ENCODE measurements at regions not wholly inside any gene's neighbourhood (a gene's known extent, or its start where the extent isn't known, plus 50 kb on each side); places are given as distances from the start of the nearest gene placed in this dataset.

DNA sequence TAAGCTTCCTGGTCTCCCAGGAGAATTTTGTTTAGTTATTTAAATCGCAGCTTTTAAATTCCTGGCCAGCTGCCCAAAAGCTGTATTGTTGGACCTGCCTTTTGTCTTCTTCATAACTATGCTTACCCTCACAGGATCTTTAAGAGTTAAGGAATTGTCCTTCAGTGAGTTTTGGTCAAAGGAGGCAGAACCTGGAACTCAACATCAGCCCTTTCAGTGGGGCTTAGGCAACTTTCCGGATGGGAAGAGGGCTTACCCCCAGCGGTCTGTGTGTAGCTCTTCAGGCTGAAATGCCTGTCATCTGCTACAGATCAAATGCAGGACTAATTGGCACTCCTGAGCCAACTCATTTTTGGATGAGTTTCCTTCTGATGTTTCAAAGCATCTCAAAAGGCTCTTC is 402.6 kb downstream of the SIPA1L2 start:
- Histone ChIP-seq H3K36me3 (no peaks in the 10 kb centered on the region), H3K27ac (no peak overlapping the region), H3K27me3 (no peaks in the 10 kb centered on the region), H3K9me3 (no peaks in the 10 kb centered on the region), H3K4me3 (no peak overlapping the region), H3K4me1 (peaks cover 4% of the 10 kb centered on the region)
- no peak for DNase-seq (ENCODE audit: low spot score in 2 of 2)
- 40% methylated on average over 3 of the region's 3 CpGs for WGBS
- TF ChIP-seq POLR2A (IDR thresholded peaks at IDR 0.05) (no peak), POLR2AphosphoS5 (IDR thresholded peaks at IDR 0.05) (no peak), EP300 (IDR thresholded peaks at IDR 0.05) (no peak)
- TF ChIP-seq, protein P1, sequence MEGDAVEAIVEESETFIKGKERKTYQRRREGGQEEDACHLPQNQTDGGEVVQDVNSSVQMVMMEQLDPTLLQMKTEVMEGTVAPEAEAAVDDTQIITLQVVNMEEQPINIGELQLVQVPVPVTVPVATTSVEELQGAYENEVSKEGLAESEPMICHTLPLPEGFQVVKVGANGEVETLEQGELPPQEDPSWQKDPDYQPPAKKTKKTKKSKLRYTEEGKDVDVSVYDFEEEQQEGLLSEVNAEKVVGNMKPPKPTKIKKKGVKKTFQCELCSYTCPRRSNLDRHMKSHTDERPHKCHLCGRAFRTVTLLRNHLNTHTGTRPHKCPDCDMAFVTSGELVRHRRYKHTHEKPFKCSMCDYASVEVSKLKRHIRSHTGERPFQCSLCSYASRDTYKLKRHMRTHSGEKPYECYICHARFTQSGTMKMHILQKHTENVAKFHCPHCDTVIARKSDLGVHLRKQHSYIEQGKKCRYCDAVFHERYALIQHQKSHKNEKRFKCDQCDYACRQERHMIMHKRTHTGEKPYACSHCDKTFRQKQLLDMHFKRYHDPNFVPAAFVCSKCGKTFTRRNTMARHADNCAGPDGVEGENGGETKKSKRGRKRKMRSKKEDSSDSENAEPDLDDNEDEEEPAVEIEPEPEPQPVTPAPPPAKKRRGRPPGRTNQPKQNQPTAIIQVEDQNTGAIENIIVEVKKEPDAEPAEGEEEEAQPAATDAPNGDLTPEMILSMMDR (IDR thresholded peaks at IDR 0.05): no peak

DNA sequence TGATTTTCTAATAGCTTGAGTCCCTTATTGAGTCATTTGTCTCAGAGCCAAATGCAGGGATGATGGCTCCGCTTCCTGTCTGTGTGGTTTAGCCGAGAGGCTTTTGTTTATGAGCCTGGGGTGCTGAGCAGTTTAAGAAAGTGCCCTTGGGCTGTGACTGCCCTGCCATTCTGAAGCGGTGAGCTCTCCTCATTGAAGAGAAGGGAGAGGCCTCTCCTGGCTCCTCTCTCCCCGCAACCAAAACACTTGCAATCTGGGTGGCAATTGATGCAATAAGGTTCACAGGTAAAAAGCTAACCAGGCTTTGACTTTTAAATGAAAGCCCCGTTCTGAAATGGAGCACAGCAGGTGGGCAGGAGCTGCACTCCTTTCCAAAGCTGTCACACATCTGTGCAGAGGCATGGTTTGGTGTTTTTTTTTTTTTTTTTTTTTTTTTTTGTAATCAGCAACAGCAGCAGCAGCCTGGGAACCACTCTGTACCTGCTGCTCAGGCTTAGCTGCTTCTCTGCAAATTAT is 403.7 kb downstream of the SIPA1L2 start:
- no peaks in the 10 kb centered on the region for H3K36me3 ChIP-seq
- WGBS: 35% methylated on average over 5 of the region's 5 CpGs
- H3K4me1 ChIP-seq: peaks cover 8% of the 10 kb centered on the region
- no peak for DNase-seq (ENCODE audit: low spot score in 2 of 2)
- no peak overlapping the region for H3K4me3 ChIP-seq
- no peak for TF ChIP-seq POLR2A (IDR thresholded peaks at IDR 0.05)
- TF ChIP-seq, protein P1 (IDR thresholded peaks at IDR 0.05): no peak
- no peak for TF ChIP-seq EP300 (IDR thresholded peaks at IDR 0.05)
- TF ChIP-seq POLR2AphosphoS5 (IDR thresholded peaks at IDR 0.05): no peak
- H3K27me3 ChIP-seq: no peaks in the 10 kb centered on the region
- no peaks in the 10 kb centered on the region for H3K9me3 ChIP-seq
- no peak overlapping the region for H3K27ac ChIP-seq

DNA sequence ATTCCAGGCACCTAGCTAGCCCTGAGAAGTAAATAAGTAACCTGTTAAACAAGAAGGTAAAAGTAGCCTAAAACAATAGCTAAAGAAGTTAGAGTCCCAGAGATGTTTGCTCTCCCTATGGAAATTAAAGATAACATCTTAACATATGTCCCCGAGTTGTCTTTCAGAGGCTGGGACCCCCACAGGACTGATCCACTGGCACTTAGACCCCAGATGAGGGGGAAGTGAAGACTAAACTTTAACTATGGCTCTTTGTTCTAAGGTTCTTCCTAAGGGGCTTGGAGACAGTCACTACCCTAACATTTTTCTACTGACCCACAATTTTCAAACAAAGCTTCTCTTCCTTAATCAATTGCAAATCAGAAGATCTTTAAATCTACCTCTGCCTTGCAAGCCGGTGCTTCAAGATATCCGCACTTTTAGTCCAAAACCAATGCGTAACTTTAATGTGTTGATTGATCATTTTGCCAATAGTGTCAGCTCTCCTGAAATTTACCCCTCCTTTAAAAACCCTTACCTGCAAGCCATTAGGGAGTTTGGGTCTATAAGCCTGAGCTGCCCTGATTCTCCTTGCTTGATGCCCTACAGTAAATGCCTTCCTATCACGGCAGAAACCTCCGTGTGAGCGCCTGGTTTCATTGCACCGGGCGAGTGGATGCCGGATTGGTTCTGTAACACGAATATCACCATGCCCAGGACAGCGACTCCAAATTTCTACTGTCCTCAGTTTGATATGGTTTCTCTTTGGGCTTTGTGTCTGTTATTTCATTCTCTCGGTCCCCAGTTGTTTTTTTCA is 404.4 kb downstream of the SIPA1L2 start:
- WGBS: 87% methylated on average over 13 of the region's 13 CpGs

DNA sequence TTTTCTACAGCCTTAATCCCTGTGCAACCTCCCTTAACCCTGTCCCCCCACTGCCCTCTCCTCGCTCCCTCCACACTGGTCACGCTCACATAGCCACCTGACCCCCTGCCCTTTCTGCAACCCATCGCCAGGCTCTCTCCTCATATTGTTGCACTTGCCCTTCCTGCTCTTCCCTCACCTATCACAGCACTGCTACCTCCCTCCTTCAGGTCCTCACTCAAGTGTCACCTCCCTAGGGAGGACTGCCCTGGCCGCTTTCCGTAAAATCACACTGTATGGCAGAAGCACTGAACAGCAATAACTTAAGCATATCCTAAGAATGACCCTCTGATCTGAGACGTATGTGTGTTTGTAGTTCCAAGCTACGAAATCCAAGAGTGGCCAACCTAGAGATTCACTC is 406.0 kb downstream of the SIPA1L2 start:
- H3K27me3 ChIP-seq: no peaks in the 10 kb centered on the region
- H3K4me1 ChIP-seq: peaks cover 15% of the 10 kb centered on the region
- TF ChIP-seq POLR2A (IDR thresholded peaks at IDR 0.05) (no peak), EP300 (IDR thresholded peaks at IDR 0.05) (no peak)
- no peaks in the 10 kb centered on the region for H3K36me3 ChIP-seq
- no peak for DNase-seq (ENCODE audit: low spot score in 2 of 2)
- no peaks in the 10 kb centered on the region for H3K9me3 ChIP-seq
- WGBS: 88% methylated on average over 7 of the region's 7 CpGs
- H3K4me3 ChIP-seq: no peak overlapping the region
- no peak overlapping the region for H3K27ac ChIP-seq

More for the DNA sequence above, 404.4 kb downstream of the SIPA1L2 start:
- Histone ChIP-seq H3K4me1 (peaks cover 11% of the 10 kb centered on the region), H3K27ac (no peak overlapping the region), H3K4me3 (no peak overlapping the region), H3K36me3 (no peaks in the 10 kb centered on the region), H3K9me3 (no peaks in the 10 kb centered on the region), H3K27me3 (no peaks in the 10 kb centered on the region)
- DNase-seq (ENCODE audit: low spot score in 2 of 2): no peak
- TF ChIP-seq POLR2AphosphoS5 (IDR thresholded peaks at IDR 0.05) (no peak), POLR2A (IDR thresholded peaks at IDR 0.05) (no peak)
- TF ChIP-seq, protein P1 (IDR thresholded peaks at IDR 0.05): no peak

DNA sequence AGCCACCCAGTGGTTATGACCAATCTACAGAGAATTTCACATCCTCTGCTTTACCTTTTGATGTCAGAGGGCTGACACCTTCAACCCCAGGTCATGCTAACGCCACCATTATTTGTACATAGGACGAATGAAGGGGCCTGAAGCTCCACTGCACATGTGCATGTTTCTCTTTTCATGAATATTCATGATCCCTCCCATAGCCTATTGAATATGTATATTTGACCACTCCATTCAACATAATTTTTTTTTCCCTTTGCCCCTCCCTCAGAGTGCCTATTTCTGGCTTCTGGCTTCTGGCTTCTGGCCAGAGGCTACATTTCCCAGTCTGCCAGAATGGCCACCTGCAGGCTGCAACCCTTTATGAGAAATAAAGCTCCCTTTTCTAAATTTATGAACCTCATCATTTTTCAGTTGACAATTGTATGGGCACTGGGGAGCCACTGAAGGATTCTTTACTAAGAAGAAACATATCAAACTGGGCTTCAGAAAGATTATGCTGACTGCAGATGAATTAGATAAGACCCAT is 406.7 kb downstream of the SIPA1L2 start:
- TF ChIP-seq EP300 (IDR thresholded peaks at IDR 0.05): no peak
- TF ChIP-seq POLR2A (IDR thresholded peaks at IDR 0.05): no peak
- TF ChIP-seq POLR2AphosphoS5 (IDR thresholded peaks at IDR 0.05): no peak
- TF ChIP-seq, protein P1 (IDR thresholded peaks at IDR 0.05): no peak
- H3K27ac ChIP-seq: no peak overlapping the region

More for the DNA sequence above, 406.7 kb downstream of the SIPA1L2 start:
- DNase-seq (ENCODE audit: low spot score in 2 of 2): no peak
- no peaks in the 10 kb centered on the region for H3K27me3 ChIP-seq
- WGBS: 92% methylated on average over 2 of the region's 2 CpGs
- H3K4me1 ChIP-seq: peaks cover 15% of the 10 kb centered on the region
- H3K9me3 ChIP-seq: no peaks in the 10 kb centered on the region
- no peak overlapping the region for H3K4me3 ChIP-seq
- H3K36me3 ChIP-seq: no peaks in the 10 kb centered on the region
